ENCODE measurements at regions not wholly inside any gene's neighbourhood (a gene's known extent, or its start where the extent isn't known, plus 50 kb on each side); places are given as distances from the start of the nearest gene placed in this dataset.

DNA sequence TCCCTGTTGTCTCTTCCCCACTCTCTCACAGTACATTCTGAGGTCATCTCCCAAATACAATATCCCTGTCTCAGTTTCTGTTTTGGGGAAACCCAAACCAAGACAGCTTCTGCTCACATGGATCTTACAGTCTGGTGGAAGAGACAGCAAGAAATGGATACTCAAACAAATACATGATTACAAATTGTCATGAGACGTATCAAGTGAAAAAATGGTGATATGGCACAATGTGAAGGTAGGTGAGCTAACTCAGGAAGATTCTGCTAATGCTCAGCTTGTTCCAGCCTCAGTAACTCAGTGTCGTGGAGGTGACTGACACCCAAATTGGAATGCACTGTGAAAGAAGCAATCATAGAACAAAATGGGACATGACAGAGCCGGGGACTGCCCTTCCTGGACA lies 68.3 kb downstream of the CHST1 start:
- no peak for DNase-seq (ENCODE audit: low read depth in 2 of 2)

DNA sequence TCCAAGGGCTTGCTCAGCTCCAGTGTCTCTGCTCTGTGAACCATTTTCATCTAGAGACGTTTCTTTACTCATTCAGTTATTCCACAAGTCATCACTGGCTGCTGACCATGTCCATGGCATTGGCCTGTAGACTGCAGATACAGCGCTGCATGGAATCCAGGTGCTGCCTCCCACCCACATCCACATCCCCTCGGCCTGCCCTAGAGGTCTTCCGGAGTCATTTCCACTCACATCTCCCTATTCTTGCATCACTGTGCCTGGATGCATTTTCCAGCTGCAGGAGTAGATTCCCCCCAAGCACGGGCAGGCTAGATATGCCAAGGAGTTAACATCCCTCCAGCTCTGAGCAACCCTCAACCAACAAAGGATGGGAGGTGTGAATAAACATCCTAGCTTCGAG lies 68.9 kb downstream of the CHST1 start:
- DNase-seq (ENCODE audit: low read depth in 2 of 2): no peak

DNA sequence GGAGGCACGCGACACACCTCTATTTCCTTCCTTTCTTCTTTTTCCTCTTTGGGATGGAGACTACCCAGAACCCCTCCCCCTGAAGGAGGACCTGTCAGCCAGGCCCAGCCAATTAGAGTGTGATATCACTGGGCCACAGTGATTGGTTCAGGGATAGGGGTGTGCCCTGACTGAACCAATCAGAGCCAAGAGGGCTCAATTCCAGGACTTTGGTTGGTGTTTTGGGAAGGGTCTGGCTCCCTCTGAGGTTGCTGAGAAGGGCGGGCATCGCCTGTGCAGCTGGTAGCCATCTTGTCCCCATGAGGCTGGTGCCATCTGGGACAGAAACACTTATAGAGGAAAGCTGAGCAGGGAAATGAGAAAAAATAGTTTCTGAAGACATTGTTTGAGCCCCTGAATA lies 71.4 kb downstream of the CHST1 start:
- no peak for DNase-seq (ENCODE audit: low read depth in 2 of 2)

DNA sequence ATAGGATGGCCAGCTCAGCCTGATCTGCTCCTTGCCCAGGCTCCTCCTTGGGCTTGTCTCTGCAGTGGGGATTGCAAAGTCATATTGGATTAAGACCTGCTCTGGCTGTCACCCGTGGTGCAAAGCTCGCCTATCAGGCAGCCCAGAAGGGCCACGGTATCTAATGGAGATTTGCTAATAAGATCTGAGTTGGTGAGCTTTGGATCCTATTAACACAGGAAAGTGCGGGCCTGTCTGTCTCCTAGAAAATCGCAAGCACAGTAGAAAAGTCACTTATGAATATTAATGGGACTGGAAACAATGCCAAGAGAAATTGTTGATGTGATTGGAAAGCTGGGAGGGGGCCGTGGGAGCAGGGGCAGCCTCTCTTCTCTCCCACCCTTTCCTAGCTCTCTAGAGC lies 72.8 kb downstream of the CHST1 start:
- no peak for DNase-seq (ENCODE audit: low read depth in 2 of 2)

DNA sequence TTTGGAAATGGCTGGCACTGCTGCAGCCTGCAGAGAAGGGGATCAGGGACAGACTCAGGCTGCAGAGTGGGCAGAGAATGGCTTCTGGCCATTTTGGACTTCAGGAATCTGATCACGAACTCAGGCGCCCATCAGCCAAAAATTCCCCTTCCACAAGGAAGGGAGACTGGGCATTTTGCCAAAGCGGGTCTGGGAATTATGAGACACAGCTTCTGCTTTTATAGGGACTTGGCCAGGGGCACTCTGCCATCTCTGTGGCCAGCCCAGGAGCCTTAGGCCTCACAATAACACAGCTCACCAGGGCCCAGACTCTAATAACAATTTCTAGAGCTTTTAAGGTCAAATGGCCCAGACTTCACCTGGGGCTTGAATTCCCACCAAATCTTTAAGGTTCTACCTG lies 74.7 kb downstream of the CHST1 start:
- DNase-seq (ENCODE audit: low read depth in 2 of 2): no peak

DNA sequence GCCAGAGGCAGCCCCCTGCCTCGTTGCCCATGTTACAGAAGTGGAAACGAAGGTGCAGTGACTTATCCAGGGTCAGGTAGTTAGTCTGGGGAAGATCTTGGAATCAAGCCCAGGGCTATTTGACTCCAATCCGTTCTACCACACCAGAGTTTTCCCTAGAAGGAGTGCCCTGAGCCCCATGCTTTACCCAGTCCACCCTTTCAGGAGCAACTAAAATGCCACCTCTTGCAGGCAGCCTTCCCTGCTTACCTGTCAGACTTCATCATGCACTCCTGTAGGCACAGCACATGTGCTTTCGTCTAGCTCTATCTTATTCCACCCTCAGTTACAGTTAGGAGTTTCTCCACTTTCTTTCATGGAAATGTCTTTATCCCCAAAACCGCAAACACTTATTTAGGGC lies 80.2 kb downstream of the CHST1 start:
- no peak for DNase-seq (ENCODE audit: low read depth in 2 of 2)

DNA sequence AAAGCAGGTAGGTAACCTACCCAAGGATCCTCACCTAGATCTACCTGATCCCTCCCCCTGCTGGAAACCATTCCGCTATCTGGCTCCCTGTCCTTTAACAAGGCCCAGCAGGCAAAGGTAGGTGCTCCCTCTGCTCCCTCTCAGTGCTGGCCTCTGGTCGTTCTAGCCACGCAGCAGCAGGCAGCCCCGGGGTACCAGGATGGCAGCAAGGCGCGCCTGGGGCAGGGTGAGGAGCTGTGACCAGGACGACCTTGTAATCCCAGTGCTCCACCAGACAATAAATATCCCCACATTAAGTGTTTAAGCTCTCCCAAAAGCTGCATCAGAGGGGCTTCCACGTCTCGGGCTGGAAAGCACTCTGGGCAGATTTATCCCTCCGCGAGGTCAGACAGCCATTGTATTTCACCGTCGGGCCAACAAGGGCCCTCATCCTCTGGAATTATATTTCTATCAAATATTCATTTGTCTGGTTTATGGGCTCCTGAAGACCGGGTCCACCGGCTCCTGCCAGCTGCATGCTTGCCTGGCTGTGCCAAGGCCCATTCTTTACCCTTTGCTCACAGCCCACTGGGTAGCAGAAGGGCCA lies 81.3 kb downstream of the CHST1 start:
- no peak for DNase-seq (ENCODE audit: low read depth in 2 of 2)

DNA sequence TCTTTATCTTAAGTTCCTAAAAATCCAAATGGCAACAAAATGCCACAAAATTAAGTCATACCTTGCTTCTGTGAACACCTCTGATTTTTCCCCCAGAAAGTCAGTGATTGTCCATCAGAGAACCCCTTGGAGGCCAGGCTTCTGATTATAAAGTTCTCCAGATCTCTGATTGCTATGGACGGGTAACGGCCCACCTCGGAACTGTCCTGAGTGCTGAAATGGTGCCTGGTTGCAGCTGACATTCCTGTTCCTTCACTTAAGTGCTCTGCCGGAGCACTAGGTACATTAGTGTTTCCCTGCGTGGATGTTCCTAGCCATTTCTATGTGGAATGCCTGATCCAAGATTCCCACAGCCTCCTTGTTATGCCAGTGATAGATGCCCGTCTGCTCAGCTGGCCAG lies 85.0 kb downstream of the CHST1 start:
- peak; percentile 5 to 7 for DNase-seq (ENCODE audit: low read depth in 2 of 2)

DNA sequence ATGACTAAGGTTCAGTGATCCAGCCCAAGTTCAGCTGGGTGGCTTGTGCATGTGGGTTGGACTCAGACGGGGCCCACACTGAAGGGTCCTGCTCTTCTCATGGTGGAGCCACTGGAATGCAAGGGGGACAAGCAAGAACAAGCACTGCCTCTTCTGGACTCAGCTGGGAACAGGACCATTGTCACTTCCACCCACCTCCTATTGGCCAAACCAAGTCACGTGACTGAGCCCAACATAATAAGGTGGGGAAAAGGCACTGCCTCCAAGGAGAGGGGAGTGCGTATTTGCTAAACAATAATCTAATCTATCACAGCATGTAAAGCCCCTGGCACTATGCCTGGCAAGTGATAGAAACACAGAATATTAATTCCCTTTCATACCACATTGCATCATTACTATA lies 87.1 kb downstream of the CHST1 start:
- DNase-seq (ENCODE audit: low read depth in 2 of 2): no peak

DNA sequence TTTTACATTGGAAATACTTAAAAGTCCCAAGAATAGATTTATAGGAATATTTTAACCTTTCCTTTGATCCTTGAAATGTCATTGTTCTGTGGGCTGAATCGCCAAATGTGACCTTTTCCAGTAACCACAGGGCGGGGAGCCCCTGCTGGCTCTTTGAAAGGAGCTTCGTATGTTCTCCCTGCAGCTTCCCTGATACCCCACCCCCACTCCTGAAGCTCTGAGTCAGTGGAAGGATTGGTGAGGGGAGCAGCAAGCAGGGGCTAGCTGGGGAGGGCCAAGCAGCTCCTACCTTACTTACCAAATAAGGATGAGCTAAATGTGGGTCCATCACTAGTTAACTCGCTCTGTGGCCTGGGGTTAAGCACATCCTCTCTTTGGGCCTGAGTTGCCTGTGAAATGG lies 87.7 kb downstream of the CHST1 start:
- no peak for DNase-seq (ENCODE audit: low read depth in 2 of 2)

DNA sequence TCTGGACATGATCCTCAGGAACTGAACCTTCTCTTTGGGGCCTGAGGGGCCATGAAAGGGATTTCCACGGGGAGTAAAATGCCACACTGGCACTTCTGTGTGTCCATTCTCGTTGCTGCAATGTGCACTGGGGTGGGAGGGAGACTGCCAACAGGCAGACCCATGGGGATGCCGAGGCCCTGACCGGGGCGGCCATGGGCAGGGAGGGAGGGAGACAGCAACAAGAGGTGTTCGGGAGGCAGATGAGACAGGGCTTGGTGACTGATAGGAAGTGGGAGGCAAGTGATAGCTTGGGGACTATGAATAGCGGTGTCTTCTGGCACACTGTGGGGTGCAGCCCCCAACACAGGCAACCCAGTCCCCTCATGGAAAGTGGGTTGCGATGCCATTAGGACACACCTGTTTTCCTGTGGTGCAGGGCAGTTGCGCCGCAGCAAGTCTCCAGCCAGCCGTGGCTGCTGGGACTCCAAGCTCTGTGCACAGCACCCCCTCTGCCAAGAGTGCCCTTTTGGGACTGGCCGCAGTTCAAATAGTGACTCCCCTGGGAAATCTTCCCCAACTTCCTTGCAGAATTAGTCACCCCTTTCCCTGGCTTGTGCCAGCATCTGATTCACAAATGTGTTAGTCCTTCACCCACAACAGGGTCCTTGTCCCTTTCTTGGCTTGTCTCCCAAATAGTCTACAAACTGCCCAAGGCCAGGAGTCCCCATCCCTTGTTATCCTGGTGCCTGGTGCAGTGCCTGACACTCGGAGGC lies 88.8 kb downstream of the CHST1 start:
- DNase-seq (ENCODE audit: low read depth in 2 of 2): no peak

DNA sequence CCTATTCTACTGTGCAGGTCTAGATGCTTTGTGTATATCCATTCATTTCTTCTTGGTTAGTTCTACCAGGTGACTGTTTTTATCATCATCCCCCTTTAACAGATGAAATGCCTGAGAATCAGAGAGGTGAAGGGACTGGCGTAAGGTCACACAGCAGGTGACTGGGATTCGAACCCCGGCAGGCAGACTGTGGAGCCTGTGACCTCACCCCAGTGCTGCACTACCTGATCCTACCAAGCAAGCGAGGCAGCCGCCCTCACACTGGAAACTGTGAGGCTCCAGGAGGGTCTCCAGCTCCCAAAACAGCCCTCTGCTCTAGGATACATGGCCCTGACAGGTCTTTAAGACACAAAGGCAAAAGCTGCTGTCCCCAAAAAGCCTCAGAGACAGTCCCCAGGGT lies 91.7 kb downstream of the CHST1 start:
- DNase-seq (ENCODE audit: low read depth in 2 of 2): no peak

DNA sequence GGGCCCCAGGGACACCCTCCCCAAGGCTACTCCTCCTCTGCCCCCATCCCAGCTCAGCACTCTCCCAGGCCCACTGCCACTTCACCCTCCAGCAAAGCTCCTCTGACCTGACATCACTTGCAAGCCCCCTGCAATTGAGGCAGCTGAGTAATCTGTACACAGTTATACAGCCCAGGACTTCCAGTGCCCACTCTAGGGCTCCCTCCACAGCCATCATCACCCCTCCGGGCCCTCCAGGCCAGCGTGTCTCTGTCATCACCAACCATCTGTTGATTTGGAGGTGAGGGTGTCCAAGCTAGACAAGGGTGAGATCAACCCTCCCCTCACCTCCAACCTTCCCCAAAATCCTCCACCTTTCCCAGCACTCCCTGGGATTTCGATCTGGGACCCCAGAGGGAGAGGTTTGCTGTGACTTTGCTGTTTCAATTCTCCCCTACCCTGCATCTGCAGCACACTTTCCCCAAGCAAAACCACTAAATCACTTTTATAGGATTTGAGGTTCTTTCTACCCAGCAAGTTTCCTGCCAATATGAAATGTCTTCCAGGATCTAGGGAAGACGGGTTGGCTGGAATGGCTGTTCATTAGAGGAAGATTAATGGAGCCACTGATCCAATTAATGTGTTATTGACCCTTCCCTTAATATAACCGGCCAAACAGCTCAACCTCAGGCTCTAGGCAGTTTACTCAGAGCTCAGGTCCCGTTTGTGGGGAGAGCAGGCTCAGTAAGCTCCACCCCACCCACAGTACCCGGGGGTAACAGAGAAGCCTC lies 92.9 kb downstream of the CHST1 start:
- no peak for DNase-seq (ENCODE audit: low read depth in 2 of 2)

DNA sequence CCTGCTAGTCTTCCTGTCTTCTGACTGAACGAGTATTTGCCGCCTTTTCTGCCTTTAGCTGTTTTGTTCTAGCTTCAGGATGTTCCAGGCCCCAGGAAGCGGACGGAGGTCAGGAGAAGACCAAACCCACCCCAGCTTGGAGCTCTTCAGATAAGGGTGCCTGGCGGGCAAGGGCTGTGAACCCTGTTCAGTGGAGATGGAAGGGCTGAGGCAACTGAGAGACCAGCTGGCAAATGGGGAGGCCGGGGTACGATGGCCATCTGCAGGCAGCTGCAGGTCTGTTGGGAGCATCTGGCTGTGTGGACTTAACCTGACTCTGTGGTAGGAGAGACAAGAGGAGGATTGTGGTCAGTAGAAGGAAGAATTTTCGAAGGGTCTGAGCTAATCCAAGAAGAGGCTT lies 95.6 kb downstream of the CHST1 start:
- DNase-seq (ENCODE audit: low read depth in 2 of 2): no peak

DNA sequence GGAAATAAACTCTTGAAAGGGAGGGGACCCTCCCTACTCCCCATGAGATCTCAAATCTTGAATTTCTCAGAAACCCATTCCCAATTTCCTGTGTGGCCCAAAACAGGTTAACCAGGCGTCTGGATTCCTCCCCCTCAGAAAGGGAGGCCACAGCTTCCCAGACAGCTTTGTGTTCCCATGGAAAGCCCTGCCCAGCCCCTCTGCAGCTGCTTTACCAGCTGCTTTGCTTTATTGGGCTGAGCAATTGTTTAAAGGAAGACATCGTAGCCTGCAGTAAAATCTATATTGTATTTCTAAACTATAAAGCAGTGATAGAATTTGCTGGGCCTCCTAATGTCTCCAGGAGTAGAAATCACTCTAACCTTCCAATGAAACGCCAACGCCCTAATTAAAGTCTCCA lies 97.4 kb downstream of the CHST1 start:
- DNase-seq (ENCODE audit: low read depth in 2 of 2): no peak

DNA sequence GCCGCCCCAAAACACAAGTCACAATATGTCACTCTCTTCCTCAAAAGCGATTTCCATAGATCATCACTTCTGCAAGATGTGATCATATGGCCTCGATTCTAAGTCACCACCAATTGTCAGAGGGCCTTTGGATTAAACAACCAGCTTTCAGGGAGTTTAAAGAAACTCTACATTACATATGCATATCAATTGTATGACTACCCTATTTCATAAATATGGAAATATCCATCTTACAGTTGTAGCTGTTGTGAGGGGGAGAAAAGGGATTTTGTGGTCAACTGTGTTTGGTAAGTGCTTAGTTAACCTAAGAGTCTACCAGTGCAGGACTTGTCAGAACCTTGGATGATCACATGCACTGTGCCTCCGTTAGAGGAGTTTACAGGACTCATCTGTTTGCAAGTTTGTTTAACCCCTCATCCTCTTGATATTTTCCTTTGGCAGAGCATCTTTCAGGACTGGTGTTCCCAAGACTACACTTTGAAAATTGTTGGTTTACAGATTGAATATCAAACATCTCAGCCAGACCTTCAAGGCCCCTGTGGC lies 99.9 kb downstream of the CHST1 start:
- no peak for DNase-seq (ENCODE audit: low read depth in 2 of 2)

DNA sequence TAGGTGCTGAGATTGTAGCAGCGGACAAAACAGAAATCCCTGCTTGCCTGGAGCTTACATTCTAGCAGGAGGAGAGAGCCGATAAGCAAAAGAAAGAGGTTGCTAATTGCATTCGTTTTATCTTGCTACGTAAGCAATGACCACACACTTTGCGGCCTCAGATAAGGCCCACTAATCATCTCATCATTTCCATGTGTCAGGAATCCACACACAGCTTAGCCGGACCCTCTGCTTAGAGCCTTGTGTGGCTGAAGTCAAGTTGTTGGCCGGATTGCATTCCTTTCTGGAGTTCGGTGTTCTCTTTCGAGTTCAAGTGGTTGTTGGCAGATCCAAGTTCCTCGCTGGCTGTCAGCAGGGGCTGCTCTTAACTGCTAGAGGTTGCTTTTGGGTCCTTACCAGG lies 101.6 kb downstream of the CHST1 start:
- no peak for DNase-seq (ENCODE audit: low read depth in 2 of 2)

DNA sequence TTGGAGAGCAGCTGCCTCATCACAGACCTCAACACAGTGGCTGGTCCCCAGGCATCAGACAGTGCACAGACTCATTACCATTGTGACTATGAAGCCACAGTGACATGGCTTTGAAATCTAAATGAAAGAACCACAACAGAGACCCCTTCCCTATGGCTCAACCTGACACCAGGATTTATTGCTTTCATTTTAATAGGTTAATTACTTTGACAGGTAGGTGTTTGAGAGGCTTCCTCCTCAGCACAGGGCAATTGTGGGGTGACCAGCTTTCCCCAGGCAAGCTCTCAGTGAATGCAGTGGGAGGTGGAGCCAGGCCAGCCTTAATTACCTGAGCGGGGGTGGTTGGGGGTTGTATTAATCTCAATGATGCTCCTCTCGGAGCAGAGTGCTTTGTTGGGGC lies 102.3 kb downstream of the CHST1 start:
- DNase-seq (ENCODE audit: low read depth in 2 of 2): no peak

DNA sequence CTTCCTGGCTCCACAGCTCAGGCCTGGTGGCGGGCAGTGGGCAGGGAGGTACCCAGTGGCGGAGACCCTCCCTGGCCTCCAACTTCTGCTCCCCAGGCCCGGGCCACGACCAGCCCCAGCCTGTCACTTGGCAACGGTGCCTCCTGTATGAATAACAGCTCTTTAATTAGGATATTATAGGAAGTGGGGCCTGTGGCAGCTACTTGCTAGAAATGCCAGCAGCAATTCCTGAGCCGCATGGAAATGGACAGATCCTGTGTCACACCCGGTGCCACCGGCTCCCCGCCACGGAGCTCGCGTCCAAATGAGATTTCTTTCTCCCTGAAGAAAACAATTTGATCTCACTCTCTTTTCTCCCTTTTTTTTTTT lies 104.5 kb downstream of the CHST1 start:
- DNase-seq (ENCODE audit: low read depth in 2 of 2): no peak

DNA sequence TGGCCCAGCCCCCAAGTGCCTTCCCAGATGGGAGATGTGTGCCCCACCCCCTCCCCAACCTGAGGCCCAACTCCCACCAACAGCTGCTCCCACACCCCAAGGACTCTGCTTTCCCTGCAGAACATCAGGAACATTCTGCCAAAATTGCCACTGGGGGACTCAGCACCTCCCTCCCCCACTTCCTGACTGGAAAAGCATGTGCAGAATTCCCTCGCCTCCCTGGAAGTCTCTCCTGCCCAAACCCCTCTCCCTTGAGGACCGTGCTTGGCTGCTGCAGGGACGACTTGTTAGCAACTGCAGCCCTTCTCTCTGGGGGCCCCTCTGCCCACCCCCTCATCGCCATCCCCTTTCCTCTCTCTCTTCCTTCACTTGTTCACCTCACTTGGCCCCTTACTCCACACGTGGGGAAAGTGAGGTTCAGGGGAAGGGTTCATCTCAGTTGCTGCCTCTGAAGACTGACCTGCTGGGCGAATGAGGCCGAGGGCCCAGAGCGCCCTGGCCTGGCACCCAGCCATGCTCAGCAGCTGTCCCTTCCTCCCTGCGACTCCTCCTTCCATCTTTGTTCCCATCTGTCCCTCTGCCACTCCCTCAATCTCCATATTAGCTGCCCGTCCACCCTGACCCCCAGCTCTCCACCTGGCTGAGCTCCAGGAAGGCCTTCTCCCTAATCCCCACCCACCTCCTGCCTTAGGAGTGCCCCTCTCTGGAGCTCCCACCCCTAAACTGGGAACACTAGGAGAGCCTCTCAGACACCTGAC lies 105.1 kb downstream of the CHST1 start:
- DNase-seq (ENCODE audit: low read depth in 2 of 2): no peak

DNA sequence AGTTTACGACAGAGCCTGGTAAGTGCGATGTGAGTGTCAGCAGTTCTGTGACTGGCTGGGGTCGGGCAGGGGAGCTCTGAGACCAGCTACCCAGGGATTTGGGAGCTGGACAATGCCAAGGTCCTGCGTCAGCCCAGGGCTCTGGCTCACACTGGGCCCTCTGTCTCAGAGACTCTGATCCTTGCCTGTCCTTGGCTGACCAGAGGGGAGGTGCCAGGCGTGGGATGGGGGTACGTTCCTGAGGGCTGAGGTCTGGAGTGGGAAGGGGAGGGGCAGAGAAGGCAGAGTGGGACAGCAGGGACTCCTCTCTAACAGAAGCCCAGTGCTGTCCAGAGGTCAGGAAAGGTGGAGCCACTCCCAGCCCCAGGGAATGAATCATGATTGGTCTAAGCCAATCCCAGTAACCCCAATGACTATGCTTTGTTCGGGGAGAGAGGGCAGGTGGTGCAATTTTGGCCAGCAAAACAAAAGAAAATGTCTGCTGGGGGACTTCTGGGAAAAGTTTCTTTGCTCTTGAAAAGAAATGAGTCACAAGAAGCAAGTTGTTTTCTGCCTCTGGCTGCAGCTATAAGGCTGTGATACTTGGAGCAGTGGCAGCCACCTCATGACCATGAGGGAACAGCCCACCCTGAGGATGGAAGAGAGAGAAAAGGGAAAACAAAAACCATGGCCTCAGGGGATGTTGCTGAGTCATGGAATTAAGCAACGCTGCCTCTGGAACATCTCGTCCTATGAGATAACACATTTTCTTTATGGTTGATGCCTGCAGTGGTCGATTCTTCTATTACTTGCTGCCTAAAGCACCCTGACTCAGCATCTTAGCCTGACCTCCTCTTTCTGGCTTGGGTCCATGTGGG lies 108.3 kb downstream of the CHST1 start:
- no peak for DNase-seq (ENCODE audit: low read depth in 2 of 2)

Data from fibroblast of skin of left quadriceps (primary cell).